CD4-positive, alpha-beta T cell treated with Interleukin-17A for 1 hour (primary cell): ENCODE measurements at regions not wholly inside any gene's neighbourhood (a gene's known extent, or its start where the extent isn't known, plus 50 kb on each side); places are given as distances from the start of the nearest gene placed in this dataset.

Source experiments
- DNase-seq: peaks from one replicate; pipeline ENCODE4 v3.0.0-alpha.2; 2020

- DNase-seq: no peak
Measured at GRCh38 chr14:66078006-66078405, 408.2 kb upstream of the CCDC196 start.

GRCh38 chr14:66081594-66082376 is 404.4 kb upstream of the CCDC196 start:
- DNase-seq: no peak

- no peak for DNase-seq
Measured at GRCh38 chr14:66085224-66085623, 400.9 kb upstream of the CCDC196 start.

GRCh38 chr14:66085665-66086064 is 400.5 kb upstream of the CCDC196 start:
- DNase-seq: no peak

- no peak for DNase-seq
Measured at GRCh38 chr14:66087231-66087630, 398.9 kb upstream of the CCDC196 start.

GRCh38 chr14:66088656-66089055 is 397.5 kb upstream of the CCDC196 start:
- DNase-seq: no peak

GRCh38 chr14:66092206-66092605 is 394.0 kb upstream of the CCDC196 start:
- no peak for DNase-seq

- no peak for DNase-seq
Measured at GRCh38 chr14:66092748-66093147, 393.4 kb upstream of the CCDC196 start.

- DNase-seq: no peak
Measured at GRCh38 chr14:66094001-66094727, 392.0 kb upstream of the CCDC196 start.

GRCh38 chr14:66099451-66099850 is 386.7 kb upstream of the CCDC196 start:
- DNase-seq: no peak

GRCh38 chr14:66099931-66100330 is 386.2 kb upstream of the CCDC196 start:
- no peak for DNase-seq

GRCh38 chr14:66101662-66102061 is 384.5 kb upstream of the CCDC196 start:
- no peak for DNase-seq

GRCh38 chr14:66104486-66104885 is 381.7 kb upstream of the CCDC196 start:
- DNase-seq: no peak

- no peak for DNase-seq
Measured at GRCh38 chr14:66105815-66106214, 380.4 kb upstream of the CCDC196 start.

- DNase-seq: no peak
Measured at GRCh38 chr14:66109426-66109825, 376.7 kb upstream of the CCDC196 start.

GRCh38 chr14:66111891-66112290 is 374.3 kb upstream of the CCDC196 start:
- no peak for DNase-seq

GRCh38 chr14:66114071-66114470 is 372.1 kb upstream of the CCDC196 start:
- no peak for DNase-seq

- DNase-seq: no peak
Measured at GRCh38 chr14:66115740-66116502, 370.2 kb upstream of the CCDC196 start.

- DNase-seq: no peak
Measured at GRCh38 chr14:66116732-66117131, 369.4 kb upstream of the CCDC196 start.

- no peak for DNase-seq
Measured at GRCh38 chr14:66117600-66117999, 368.6 kb upstream of the CCDC196 start.

GRCh38 chr14:66119606-66120231 is 366.5 kb upstream of the CCDC196 start:
- no peak for DNase-seq

- no peak for DNase-seq
Measured at GRCh38 chr14:66120402-66120801, 365.8 kb upstream of the CCDC196 start.

- no peak for DNase-seq
Measured at GRCh38 chr14:66121859-66122258, 364.3 kb upstream of the CCDC196 start.
